ENCODE measurements at regions not wholly inside any gene's neighbourhood (a gene's known extent, or its start where the extent isn't known, plus 50 kb on each side); places are given as distances from the start of the nearest gene placed in this dataset.

DNA sequence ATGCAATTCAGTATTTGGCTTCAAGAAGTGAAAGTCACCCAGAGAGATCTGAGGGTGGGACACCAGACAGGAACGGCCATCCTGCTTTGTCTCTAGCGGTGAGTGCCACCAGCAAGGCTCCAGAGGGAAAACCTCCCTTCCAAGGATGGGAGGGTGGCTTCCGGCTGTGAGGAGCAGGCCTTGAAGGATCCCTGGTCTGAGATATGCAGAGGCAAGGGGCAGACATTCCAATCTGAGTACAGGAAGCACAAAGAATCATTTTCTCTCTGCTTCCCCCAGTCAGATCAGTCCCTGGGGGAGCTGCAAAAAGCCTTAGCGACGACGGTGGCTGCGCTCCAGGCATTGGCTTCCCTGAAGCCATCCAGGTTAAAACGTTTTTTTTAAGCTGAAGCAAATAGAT lies 167.4 kb downstream of the TEX36 start:
- TF ChIP-seq EP300 (IDR thresholded peaks at IDR 0.05): no peak
- TF ChIP-seq, protein P1, sequence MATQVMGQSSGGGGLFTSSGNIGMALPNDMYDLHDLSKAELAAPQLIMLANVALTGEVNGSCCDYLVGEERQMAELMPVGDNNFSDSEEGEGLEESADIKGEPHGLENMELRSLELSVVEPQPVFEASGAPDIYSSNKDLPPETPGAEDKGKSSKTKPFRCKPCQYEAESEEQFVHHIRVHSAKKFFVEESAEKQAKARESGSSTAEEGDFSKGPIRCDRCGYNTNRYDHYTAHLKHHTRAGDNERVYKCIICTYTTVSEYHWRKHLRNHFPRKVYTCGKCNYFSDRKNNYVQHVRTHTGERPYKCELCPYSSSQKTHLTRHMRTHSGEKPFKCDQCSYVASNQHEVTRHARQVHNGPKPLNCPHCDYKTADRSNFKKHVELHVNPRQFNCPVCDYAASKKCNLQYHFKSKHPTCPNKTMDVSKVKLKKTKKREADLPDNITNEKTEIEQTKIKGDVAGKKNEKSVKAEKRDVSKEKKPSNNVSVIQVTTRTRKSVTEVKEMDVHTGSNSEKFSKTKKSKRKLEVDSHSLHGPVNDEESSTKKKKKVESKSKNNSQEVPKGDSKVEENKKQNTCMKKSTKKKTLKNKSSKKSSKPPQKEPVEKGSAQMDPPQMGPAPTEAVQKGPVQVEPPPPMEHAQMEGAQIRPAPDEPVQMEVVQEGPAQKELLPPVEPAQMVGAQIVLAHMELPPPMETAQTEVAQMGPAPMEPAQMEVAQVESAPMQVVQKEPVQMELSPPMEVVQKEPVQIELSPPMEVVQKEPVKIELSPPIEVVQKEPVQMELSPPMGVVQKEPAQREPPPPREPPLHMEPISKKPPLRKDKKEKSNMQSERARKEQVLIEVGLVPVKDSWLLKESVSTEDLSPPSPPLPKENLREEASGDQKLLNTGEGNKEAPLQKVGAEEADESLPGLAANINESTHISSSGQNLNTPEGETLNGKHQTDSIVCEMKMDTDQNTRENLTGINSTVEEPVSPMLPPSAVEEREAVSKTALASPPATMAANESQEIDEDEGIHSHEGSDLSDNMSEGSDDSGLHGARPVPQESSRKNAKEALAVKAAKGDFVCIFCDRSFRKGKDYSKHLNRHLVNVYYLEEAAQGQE (IDR thresholded peaks at IDR 0.05): no peak
- no peak for TF ChIP-seq BHLHE40 (IDR thresholded peaks at IDR 0.05; ENCODE audit: low read depth, low read length)
- TF ChIP-seq CTCF (IDR thresholded peaks at IDR 0.05): no peak
- TF ChIP-seq CHD2 (IDR thresholded peaks at IDR 0.05; ENCODE audit: low read length, partially characterized antibody): no peak
- TF ChIP-seq CEBPB (IDR thresholded peaks at IDR 0.05): no peak
- TF ChIP-seq, protein P2, sequence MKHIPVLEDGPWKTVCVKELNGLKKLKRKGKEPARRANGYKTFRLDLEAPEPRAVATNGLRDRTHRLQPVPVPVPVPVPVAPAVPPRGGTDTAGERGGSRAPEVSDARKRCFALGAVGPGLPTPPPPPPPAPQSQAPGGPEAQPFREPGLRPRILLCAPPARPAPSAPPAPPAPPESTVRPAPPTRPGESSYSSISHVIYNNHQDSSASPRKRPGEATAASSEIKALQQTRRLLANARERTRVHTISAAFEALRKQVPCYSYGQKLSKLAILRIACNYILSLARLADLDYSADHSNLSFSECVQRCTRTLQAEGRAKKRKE (CRISPR knock-in tag; IDR thresholded peaks at IDR 0.05; ENCODE audit: low read depth): no peak
- TF ChIP-seq MYC (IDR thresholded peaks at IDR 0.05; ENCODE audit: borderline replicate concordance, low read length): no peak

All from A549 (cell line).